Progenitor cell of endocrine pancreas (in vitro differentiated cells): ENCODE measurements at regions not wholly inside any gene's neighbourhood (a gene's known extent, or its start where the extent isn't known, plus 50 kb on each side); places are given as distances from the start of the nearest gene placed in this dataset.

Experiments used
- DNase-seq: peaks from one replicate; pipeline ENCODE4 v3.0.0; 2021; ENCODE audit warnings: low spot score; ENCODE audit not compliant: unreplicated experiment
- H3K27ac Mint-ChIP-seq: 2 replicates; pipeline ENCODE4 v1.8.0; 2021; ENCODE audit warnings: mild to moderate bottlenecking, moderate library complexity, mixed read lengths
- H3K27me3 Mint-ChIP-seq: 2 replicates; pipeline ENCODE4 v1.8.0; 2021; ENCODE audit warnings: mixed read lengths
- H3K36me3 Mint-ChIP-seq: 2 replicates; pipeline ENCODE4 v1.8.0; 2022; ENCODE audit warnings: mixed read lengths; ENCODE audit not compliant: insufficient read depth
- H3K4me1 Mint-ChIP-seq: 2 replicates; pipeline ENCODE4 v1.8.0; 2021; ENCODE audit warnings: low read depth, mixed read lengths
- H3K4me3 Mint-ChIP-seq: 2 replicates; pipeline ENCODE4 v1.8.0; 2021; ENCODE audit warnings: low read depth, mild to moderate bottlenecking, moderate library complexity, mixed read lengths
- H3K9me3 Mint-ChIP-seq: 2 replicates; pipeline ENCODE4 v1.8.0; 2021; ENCODE audit warnings: low read depth, mixed read lengths
- CTCF ChIP-seq: fragments of 200-600 bp; sonication (generic); IDR thresholded peaks from one replicate; pipeline ENCODE4 v1.5.0; 2021; ENCODE audit warnings: antibody characterized with exemption, mild to moderate bottlenecking; ENCODE audit not compliant: unreplicated experiment

- Mint-ChIP-seq H3K27me3 (no peaks in the 10 kb centered on the region), H3K4me1 (peaks cover 21% of the 10 kb centered on the region), H3K27ac (no peak overlapping the region), H3K9me3 (peaks cover 8% of the 10 kb centered on the region), H3K4me3 (no peak overlapping the region), H3K36me3 (peaks cover 8% of the 10 kb centered on the region)
- no peak for DNase-seq
- TF ChIP-seq CTCF, result no peak
These were observed 176.9 kb upstream of the FN1 start for GRCh38 chr2:215612786-215613185.

DNA sequence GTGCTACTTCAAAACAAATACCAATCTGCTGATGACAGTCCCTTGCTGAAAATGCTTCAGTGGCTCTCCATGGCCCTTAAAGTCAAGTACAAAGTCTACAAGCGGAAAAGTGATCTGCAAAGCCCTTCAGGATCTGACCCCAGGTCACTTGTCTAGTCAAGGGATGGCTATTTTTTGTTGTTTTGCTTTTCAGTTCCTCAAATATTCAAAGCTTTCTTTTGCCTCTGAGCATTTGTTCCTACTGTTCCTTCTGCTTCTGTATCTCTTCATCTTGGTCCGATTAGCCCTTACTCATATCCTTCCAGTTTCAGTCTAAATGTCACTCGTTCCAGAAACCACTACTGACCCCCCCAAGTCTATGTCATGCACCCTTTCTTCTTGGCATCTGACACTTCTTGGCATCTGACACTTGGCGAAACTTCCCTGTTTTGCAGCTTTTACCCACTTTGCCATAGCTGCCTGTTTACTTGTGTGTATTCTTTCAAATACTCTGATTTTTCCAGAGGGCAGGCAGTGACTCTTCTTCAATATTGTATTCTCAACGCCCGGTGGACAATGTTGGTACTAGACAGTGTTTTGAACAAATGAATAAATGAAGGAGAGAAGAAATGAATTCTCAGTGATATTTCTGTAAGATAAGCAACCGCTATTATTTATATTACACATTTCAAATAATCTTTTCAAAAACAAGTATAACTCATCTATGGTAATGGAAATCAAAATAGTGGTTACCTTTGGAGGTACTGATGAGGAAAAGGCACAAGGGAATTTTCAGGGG is 175.9 kb upstream of the FN1 start:
- H3K27me3 Mint-ChIP-seq, result no peaks in the 10 kb centered on the region
- TF ChIP-seq CTCF, result no peak
- H3K4me1 Mint-ChIP-seq, result peaks cover 13% of the 10 kb centered on the region
- no peak overlapping the region for H3K27ac Mint-ChIP-seq
- no peak overlapping the region for H3K4me3 Mint-ChIP-seq
- H3K9me3 Mint-ChIP-seq, result peaks cover 8% of the 10 kb centered on the region
- no peak for DNase-seq
- peaks cover 8% of the 10 kb centered on the region for H3K36me3 Mint-ChIP-seq

DNA sequence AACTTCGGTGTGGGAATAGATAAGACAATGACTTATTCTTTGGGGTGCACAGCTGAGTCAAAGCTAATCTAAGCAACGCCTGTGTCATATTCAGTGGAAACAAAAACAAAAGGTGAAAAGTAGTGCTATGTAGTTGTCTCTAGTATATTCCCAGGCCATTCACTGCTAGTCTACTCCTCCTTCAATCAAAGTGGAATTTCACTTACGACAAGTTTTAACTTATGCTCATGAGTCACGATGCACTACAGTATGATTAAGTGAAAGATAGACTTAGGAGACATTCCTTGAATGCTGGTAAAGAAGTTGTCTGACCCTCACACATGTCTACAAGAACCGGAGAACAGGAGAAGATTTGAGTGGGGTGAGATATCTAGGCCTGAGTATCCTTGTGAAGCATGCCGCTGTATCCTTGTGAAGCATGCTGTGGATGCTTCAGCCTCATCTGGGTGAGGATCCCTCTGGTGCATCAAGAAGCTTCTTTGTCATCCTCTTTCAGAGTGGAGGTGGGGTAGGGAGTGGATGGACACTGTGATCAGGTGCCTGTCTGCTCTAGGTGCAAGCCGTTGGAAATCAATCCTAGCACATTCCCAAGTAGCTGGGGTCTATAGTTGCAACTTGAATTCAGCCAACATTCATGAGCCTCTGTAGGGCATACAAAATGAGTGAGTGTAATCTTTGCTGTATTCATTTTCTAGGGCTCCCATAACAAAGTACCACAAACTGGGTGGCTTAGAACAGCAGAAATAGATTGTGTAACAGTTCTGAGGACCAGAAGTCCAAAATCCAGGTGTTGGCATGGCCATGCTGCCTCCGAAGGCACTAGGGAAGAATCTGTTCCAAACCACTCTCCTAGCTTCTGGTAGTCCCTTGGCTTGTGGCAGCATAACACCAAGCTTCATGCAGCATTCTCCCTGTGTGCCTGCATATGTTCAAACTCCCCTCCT is 173.5 kb upstream of the FN1 start:
- Mint-ChIP-seq H3K27ac (no peak overlapping the region), H3K4me3 (no peak overlapping the region), H3K27me3 (no peaks in the 10 kb centered on the region), H3K36me3 (peaks cover 3% of the 10 kb centered on the region), H3K9me3 (peaks cover 4% of the 10 kb centered on the region), H3K4me1 (peaks cover 13% of the 10 kb centered on the region)
- TF ChIP-seq CTCF, result no peak
- DNase-seq, result no peak

- TF ChIP-seq CTCF, result no peak
- Mint-ChIP-seq H3K4me1 (peaks cover 7% of the 10 kb centered on the region), H3K4me3 (no peak overlapping the region), H3K36me3 (peaks cover under 1% of the 10 kb centered on the region), H3K9me3 (peaks cover 4% of the 10 kb centered on the region), H3K27me3 (no peaks in the 10 kb centered on the region), H3K27ac (no peak overlapping the region)
- DNase-seq, result no peak
These were observed 171.9 kb upstream of the FN1 start for GRCh38 chr2:215607766-215608165.

DNA sequence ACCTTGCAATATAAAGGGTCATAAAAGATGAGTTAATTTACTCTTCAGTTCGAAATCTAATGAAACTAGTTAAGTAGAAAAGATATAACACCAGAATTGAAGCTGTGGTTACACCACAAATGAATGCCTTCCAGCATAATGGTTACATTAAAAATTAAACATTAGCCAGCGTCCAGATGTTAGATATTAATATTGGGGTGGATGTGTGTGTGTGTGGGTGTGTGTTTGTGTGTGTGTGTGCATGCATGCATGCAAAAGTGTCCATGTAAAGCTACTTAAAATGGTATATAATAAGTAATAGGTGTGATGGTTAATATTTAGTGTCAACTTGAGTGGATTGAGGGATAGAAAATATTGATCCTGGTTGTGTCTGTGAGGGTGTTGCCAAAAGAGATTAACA is 170.4 kb upstream of the FN1 start:
- Mint-ChIP-seq H3K9me3 (no peaks in the 10 kb centered on the region), H3K4me1 (peaks cover 6% of the 10 kb centered on the region), H3K4me3 (no peak overlapping the region), H3K27me3 (no peaks in the 10 kb centered on the region), H3K27ac (no peak overlapping the region), H3K36me3 (no peaks in the 10 kb centered on the region)
- no peak for TF ChIP-seq CTCF
- no peak for DNase-seq
